LNCaP clone FGC (cell line): ENCODE measurements at regions not wholly inside any gene's neighbourhood (a gene's known extent, or its start where the extent isn't known, plus 50 kb on each side); places are given as distances from the start of the nearest gene placed in this dataset.

ENCODE experiments used
- DNase-seq: peaks from one replicate; pipeline ENCODE4 v3.0.0-alpha.2; 2011; ENCODE audit warnings: low read depth
- H3K4me3 ChIP-seq: 2 replicates; pipeline ENCODE4 v1.5.1; 2011; ENCODE audit warnings: mild to moderate bottlenecking, low read depth, low read length, control low read depth
- TF ChIP-seq, protein P1 (sequence below): IDR thresholded peaks from 2 replicates; pipeline ENCODE4 v1.5.1; 2012; ENCODE audit warnings: mild to moderate bottlenecking; ENCODE audit not compliant: control insufficient read depth, insufficient read depth; ENCODE audit errors: extremely low read depth

DNA sequence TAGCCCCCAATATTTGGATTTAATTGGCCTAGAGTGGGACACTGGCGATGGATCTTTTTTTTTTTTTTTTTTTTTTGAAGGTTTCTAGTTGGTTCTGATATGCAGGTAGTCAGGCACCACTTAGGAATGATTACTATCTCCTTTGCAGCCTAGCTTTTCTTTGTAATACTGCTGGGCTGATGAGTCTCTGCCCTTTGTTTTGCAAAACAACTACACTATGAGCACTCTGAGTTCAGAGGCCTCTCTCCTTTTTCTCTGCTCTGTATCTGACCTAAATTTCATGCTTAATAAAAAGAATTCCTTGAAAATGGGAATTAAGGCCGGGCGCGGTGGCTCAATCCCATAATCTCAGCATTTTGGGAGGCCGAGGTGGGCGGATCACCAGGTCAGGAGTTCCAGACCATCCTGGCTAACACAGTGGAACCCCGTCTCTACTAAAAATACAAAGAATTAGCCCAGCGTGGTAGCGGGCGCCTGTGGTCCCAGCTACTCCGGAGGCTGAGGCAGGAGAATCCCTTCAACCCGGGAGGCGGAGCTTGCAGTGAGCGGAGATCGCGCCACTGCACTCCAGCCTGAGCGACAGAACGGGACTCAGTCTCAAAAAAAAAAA lies 1312.3 kb downstream of the FAM181B start:
- TF ChIP-seq, protein P1, sequence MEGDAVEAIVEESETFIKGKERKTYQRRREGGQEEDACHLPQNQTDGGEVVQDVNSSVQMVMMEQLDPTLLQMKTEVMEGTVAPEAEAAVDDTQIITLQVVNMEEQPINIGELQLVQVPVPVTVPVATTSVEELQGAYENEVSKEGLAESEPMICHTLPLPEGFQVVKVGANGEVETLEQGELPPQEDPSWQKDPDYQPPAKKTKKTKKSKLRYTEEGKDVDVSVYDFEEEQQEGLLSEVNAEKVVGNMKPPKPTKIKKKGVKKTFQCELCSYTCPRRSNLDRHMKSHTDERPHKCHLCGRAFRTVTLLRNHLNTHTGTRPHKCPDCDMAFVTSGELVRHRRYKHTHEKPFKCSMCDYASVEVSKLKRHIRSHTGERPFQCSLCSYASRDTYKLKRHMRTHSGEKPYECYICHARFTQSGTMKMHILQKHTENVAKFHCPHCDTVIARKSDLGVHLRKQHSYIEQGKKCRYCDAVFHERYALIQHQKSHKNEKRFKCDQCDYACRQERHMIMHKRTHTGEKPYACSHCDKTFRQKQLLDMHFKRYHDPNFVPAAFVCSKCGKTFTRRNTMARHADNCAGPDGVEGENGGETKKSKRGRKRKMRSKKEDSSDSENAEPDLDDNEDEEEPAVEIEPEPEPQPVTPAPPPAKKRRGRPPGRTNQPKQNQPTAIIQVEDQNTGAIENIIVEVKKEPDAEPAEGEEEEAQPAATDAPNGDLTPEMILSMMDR: no peak
- H3K4me3 ChIP-seq: no peak overlapping the region
- DNase-seq: no peak

DNA sequence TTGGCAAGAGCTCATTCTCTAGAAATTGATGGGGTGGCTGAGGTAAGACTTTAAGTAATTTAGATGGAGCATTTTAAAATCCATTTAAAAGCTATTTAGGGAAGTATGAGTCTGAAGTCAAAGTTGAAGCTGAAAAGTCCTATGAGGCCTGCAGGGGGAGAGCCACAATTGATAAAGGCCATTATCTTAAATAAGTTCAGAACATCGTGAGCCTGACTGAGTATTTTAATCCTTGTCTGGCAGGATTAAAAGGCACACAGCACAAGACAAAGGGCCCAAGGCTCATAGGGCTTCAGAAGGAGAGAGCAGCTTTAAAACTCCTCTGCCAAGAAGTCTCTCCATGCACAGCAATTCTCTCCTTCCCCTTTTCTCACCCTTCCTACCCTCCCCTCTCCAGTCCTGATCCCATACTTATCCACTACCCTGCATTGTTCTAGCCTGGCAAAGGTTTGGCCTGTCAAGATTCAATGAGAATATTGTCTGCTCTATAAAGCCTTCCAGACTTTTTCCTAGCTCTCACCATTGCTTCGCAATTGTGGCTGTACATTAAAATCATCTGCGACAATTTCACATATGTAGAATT lies 1312.9 kb downstream of the FAM181B start:
- DNase-seq: no peak
- TF ChIP-seq, protein P1: no peak
- H3K4me3 ChIP-seq: no peak overlapping the region

DNA sequence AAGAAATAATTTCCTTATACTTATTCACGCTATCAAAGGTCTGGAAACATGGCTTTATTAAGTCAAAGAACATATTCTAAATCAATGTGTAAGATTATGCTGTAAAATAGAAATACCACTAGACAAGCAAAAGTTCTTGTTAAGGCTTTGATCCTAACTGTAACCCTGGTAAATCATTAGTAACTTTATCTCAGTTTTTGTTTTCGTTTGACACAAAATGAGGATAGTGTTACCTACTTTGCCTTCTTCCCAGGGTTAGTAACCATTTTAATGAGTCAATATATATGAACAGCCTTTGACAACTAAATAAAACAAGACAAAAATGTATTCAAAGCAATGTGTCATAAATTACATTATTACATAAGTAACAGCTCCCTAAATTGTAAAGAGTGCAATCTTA lies 1336.3 kb downstream of the FAM181B start:
- no peak for DNase-seq
- H3K4me3 ChIP-seq: no peak overlapping the region
- TF ChIP-seq, protein P1: no peak

DNA sequence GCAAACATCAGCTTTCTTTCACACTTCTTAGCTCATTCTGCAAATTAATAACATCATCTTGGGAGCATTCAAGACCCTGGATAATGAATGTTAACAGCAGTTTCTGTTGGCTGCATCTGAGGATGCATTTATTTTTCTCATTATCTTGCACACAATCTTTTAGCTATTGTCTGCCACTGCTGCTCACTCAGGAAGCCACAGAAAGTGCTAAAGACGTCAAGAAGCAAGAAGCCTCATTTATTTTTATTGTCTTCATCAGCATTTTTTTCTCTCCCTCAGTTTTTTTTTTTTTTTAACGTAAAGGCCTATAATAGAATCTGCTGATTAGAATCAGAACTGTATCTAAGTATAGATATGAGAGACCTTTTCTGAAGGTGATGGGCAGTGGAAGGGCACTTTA lies 1339.4 kb downstream of the FAM181B start:
- no peak overlapping the region for H3K4me3 ChIP-seq
- DNase-seq: no peak
- TF ChIP-seq, protein P1: no peak

DNA sequence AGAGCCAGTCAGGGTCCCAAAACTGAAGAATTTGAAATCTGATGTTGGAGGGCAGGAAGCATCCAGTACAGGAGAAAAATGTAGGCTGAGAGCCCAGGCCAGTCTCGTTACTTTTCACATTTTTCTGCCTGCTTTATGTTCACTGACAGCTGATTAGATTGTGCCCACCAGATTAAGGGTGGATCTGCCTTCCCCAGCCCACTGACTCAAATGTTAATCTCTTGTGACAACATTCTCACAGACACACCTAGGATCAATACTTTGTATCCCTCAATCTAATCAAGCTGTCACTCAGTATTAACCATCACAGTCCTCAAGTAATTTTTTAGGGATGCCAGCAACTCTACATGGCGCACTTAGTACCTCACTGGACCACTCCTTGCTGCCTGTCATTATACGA lies 1345.3 kb downstream of the FAM181B start:
- DNase-seq: no peak
- TF ChIP-seq, protein P1: no peak
- no peak overlapping the region for H3K4me3 ChIP-seq

DNA sequence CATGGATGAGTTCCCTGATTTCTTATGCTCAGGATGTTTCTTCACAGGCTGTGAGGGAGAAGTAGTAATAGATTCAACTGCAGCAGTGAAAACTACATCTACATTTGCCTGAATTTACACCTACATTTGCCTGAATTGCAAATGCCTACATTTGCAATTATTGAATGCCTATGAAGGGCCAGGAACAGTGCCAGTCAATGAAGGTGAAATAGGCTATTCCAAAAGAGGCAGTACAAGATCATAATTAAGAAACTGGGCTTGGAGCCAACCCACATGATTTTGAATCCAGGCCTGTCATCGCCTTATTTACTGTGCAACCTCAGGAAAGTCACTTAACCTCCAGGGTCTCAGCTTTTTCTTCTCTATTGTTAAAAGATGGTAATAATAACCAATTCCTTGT lies 1353.3 kb downstream of the FAM181B start:
- TF ChIP-seq, protein P1: no peak
- no peak overlapping the region for H3K4me3 ChIP-seq

DNA sequence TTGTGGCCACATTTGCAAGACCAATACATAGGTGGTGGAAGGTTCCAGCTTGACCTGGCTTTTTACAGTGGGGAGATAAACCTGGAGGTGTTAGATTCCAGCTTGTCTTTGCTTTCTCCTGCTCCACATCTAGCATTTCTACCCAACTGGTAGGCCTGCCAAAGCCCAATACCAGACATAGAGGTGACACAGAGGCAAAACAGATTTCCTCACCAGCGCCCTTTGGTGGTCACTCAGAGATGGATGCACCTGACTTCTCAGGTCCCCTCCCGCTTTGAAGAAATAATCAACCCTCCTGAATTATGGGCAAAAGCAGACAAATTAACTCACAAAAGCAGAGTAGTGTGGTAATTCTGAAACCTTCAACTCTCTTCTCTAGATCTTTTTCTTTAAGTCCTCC lies 1356.2 kb downstream of the FAM181B start:
- no peak for DNase-seq

More for the DNA sequence above, 1353.3 kb downstream of the FAM181B start:
- DNase-seq: no peak

More for the DNA sequence above, 1356.2 kb downstream of the FAM181B start:
- no peak overlapping the region for H3K4me3 ChIP-seq
- TF ChIP-seq, protein P1: no peak
